ACHN (cell line): ENCODE measurements at regions not wholly inside any gene's neighbourhood (a gene's known extent, or its start where the extent isn't known, plus 50 kb on each side); places are given as distances from the start of the nearest gene placed in this dataset.

Source experiments
- DNase-seq: peaks from one replicate; pipeline ENCODE4 v3.0.0-alpha.2; 2015
- in situ Hi-C: cut with HindIII; loops from 2 replicates; pipeline ENCODE4 v1.10.0; 2017; ENCODE audit warnings: low sequenced_read_pairs, low pct_ligation_motif_present, low pct_unique_long_range_greater_than_20kb

GRCh38 chrX:39648548-39649254, 449.1 kb downstream of the BCOR start:
- in situ Hi-C loops = no loop called here
- no peak for DNase-seq

GRCh38 chrX:39650768-39651347, 446.9 kb downstream of the BCOR start:
- in situ Hi-C loops = no loop called here
- no peak for DNase-seq

- DNase-seq = no peak
- in situ Hi-C loops = no loop called here
Observed at GRCh38 chrX:39652336-39652735, 445.4 kb downstream of the BCOR start.

DNA sequence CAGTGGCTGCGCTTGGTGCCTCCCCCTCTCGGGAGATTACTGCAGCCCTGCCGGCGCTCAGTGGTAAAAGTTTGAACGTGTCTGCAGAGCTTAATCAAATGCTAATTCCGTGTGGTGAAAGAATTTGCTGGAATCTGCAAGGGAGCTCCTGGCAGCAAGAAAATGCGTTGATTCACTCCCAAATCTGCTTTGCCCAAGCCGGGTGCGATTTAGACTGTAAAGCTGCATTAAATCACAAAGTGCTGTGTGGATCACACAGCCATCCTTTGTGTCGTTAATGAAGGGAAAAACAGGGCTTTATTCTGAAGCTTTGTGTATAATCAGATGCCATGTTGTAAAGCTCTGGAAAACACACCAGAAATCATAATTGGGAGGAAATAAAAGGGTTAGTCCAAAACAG, 444.1 kb downstream of the BCOR start:
- in situ Hi-C loops = no loop called here
- no peak for DNase-seq

- DNase-seq = no peak
- in situ Hi-C loops = no loop called here
Observed at GRCh38 chrX:39654183-39654925, 443.4 kb downstream of the BCOR start.

- in situ Hi-C loops = no loop called here
- DNase-seq = no peak
Observed at GRCh38 chrX:39654952-39655351, 442.8 kb downstream of the BCOR start.

DNA sequence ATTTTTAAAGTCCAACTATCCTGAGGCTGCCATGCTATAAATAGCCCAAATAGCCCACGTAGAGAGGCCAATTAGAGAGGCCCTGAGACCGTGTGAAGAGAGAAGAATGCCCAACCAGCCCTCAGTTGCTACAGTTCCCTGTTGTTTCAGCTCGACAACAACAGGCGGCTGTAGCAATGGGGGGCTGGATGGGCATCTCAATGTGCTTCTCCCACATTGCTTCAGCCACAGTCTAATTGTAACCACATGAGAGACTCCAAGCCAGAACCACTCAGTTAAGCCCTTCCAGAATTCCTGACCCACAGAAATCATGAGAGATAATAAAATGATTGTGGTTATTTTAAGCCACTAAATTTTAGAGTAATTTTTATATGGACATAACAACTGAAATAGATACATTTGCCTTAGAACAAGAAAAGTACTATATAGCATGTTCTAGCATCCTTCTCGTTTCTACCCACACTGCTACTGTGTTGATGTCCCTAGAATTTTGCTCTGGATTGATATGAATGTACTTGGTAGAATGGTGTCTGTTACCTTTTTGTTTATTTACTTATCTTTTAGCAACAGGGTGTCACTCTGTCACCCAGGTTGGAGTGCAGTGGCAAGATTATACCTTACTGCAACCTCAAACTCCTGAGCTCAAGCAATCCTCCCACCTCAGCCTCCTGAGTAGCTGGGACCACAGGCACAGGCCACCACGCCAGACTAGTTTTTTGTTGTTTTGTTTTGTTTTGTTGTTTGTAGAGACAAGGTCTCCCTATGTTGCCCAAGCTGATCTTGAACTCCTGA, 436.4 kb downstream of the BCOR start:
- DNase-seq = no peak

DNA sequence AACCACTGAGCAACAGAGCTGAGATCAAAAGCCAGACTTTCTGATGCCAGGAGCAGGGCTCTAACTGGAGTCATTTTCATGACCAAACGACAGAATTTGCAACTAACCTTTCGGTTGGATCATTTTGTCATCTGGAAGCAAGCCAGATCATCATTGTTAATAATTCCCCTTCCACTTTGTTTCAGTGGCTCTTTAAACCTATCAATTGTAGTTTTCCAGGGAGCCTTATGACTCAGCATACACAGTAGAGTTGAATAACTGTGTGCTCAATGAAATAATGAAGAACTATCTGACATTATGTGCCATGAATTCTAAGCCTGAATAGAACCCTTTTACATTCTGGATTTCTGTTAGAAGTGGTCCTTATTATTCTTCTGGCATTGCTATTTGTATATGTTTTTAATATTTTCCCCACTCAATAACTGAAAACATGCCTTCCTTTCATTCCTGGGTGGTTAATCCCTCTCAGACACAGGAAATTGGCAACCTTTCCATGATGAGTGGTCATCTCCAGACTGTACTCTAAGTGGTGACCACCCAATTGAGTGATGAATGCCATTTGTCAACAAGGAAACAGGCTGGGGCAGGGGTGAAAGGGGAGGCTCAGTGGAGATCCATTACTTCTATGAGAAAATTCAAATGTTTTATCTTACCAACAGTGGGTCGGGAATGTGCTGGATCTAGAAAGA, 431.8 kb downstream of the BCOR start:
- peak; percentile 0 for DNase-seq
- in situ Hi-C loops = no loop called here

More for the DNA sequence above, 436.4 kb downstream of the BCOR start:
- in situ Hi-C loops = no loop called here

DNA sequence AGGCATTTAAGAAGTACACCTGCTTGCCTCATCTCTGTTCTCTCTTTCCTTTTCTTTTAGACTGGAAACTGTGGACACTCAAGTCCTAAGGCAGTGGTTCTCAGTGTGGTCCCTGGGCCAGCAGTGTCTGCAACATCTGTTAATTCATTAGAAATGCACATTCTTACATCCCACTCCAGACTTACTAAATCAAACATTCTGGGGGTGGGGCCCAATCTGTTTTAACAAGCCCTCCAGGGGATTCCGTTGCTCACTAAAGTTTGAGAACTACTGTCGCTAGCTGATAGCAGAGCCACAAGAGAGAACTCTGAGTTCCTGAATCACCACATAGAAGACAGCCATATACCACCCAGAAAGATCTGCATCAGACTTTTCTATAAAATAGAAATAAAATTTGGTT, 430.6 kb downstream of the BCOR start:
- in situ Hi-C loops = no loop called here
- DNase-seq = no peak

- in situ Hi-C loops = no loop called here
- no peak for DNase-seq
Observed at GRCh38 chrX:39667736-39668482, 429.8 kb downstream of the BCOR start.

DNA sequence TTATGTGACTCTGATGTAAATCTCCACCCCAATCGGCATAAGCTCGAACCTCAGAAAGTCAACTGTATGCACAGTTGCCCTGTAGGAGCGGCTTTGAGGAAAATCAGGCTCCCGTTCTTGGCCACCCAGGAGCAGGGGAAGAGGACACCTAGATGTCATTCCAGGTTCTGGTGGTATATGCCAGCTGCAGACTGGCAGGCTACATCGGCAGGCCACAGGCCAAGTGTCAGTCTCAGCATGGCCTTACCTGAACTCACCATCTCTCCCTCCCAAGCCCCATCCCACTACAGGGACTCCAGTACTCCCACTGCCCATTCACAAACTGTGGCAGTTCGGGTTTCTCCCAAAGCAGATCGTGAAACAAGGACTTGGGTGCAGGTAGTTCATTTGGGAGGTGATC, 428.1 kb downstream of the BCOR start:
- in situ Hi-C loops = no loop called here
- DNase-seq = no peak

- DNase-seq = no peak
- in situ Hi-C loops = no loop called here
Observed at GRCh38 chrX:39670281-39670680, 427.5 kb downstream of the BCOR start.

DNA sequence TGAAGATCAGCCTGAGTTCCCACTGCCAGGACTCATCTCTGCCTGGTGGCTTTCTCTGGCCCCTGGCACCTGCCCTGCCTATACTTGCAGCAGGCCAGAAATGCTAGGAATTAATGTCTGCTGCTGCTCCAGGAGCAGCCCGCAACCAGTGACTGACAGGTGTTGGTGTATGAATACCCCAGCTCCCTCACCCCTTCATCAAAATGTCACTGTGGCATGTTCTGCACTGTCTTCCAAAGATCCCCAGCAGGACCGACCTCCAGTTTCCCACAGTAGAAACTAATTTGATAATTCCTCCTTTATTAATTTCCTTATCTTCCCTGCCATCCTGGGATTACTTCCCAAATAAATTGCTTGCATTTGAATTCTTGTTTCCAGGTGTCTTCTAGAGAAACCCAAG, 425.4 kb downstream of the BCOR start:
- no peak for DNase-seq
- in situ Hi-C loops = no loop called here

- DNase-seq = no peak
- in situ Hi-C loops = no loop called here
Observed at GRCh38 chrX:39674490-39675161, 423.1 kb downstream of the BCOR start.

DNA sequence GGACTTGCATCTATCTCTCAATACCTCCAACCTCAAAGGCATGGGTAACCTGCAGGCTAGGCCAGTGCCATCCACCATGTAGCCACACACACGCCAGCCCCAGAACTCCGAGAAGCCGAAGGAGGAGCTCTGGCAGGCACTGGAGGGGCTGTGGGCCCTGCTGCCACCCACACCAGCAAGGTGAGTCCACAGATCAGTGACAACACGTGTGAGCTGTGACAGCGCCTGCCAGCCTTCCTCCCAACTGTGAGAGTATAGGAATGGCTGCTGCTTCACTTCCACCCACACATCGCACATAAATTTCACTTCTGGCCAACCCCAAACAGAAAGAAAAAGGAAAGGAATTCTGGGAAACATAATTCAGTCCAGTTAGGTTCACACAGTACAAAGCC, 422.6 kb downstream of the BCOR start:
- in situ Hi-C loops = no loop called here
- no peak for DNase-seq

GRCh38 chrX:39675619-39676018, 422.1 kb downstream of the BCOR start:
- DNase-seq = no peak
- in situ Hi-C loops = no loop called here

DNA sequence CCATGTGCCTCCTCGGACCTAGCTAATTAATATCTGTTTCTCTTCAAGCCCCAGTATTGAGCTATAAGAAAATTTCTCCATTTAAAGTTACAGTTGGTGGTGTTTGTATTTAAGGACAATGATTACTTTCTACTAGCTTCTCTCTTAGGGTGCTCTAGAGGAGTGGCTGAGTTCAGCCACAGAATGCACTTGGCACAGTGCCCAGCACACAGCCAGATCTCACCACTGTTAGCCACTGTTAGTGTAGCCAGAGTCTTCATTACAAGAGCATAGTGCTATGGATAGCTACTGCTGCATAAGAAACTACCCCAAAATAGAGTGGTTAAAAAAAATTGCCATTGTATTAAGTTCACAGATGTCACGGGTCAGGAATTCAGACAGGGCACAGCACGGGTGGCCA, 421.3 kb downstream of the BCOR start:
- no peak for DNase-seq
- in situ Hi-C loops = no loop called here

DNA sequence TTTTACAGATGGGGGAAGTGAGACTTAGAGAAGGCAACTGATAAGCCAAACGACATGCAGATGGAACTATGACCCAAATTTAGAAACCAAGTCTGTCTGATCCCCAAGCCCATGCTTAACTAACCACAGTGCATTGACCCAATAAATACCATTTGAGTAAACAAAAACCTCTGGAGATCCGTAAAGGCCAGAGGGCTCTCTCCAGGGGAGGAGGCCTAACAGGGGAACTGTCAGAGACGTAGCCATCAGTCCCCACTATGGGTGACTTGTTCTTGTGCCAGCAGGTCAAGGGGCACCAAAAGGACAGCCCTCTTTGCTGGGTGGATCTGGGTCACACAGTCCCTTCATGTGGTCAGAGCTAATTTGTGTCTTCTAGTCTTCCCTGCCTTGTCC, 420.2 kb downstream of the BCOR start:
- no peak for DNase-seq
- in situ Hi-C loops = no loop called here
